DMS153 treated with DMSO at 0.1 percent for 48 hours (cell line): ENCODE measurements at regions not wholly inside any gene's neighbourhood (a gene's known extent, or its start where the extent isn't known, plus 50 kb on each side); places are given as distances from the start of the nearest gene placed in this dataset.
A peak's percentile ranks its signal among the peaks of the same experiment; 100 is the strongest.

Source experiments
- DNase-seq: peaks from one replicate; lab custom pipeline; 2025; ENCODE audit not compliant: unreplicated experiment; lab: John Stamatoyannopoulos, UW

DNA sequence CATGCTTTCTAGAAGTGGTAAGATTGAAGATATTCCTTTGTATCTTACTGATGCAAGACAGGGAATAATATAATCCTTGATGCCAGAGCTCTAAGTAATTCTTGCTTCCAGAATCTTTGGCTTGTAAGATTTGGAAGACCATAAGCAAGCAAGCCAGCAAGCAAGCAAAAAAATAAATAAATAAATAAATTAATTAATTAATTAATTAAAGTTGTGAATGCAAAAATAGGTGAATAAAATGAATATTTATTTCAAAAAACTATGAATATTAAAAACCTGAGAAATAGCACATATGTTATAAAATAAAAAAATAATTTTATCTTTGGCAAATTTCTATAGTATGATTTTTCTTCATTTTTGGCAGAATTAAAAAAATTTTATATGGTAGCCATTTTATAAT, 750.2 kb upstream of the ARRDC4 start:
- DNase-seq, result no peak

- DNase-seq, result no peak
These were observed 744.9 kb upstream of the ARRDC4 start for GRCh38 chr15:97215629-97216028.

- no peak for DNase-seq
These were observed 736.3 kb upstream of the ARRDC4 start for GRCh38 chr15:97224191-97224641.

DNA sequence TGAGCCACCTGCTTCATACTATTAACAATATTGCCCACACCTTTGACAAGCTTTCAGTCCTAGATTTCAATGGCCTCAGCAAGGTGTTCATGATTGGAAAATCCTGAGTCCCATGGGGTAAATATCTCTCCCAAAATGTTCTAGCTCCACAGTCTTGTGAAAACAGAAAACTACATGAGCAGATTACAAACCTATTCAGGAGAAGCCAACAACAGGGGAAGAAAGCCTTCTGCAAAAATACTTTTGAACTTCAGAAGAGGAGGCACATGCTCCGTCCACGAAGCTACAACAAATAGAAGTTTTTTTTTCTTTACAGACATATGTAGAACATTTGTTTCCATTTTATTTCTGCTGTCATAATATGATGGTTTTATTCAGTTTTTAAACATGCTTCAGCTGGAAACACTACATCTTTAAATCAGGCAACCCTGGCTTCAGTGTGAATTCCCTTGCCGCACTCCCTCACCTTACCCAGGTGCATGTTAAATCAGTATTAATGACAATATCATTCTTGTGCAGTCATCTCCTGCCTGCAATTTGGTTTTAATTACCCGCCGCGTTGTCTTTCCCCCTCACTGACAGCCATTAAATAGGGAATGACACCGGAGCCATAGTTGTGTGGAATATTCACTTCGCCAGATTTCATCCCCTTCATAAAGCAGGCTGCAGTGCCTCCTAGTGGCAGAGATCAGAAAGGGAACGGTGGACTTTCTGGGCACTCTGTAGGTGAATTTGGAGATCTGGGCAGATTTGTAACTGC, 725.5 kb upstream of the ARRDC4 start:
- DNase-seq, result peak; percentile 1

DNA sequence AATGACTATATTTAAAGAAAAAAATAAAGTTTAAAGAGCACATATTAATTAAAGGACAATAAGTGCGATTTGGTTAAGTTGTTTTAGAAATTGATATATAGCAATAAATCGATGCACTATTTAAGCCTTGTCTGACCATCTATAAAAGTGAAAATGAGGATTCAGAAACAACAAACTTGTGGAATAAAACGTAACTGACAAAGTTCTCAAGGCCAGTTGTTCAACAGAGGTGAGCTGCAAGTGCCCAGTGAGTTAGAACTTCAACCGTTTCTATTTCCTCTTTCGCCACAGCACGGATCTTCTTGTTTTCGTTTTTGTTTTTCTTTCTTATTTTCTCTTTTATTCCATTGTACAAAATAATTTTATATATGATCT, 724.9 kb upstream of the ARRDC4 start:
- DNase-seq, result no peak

DNA sequence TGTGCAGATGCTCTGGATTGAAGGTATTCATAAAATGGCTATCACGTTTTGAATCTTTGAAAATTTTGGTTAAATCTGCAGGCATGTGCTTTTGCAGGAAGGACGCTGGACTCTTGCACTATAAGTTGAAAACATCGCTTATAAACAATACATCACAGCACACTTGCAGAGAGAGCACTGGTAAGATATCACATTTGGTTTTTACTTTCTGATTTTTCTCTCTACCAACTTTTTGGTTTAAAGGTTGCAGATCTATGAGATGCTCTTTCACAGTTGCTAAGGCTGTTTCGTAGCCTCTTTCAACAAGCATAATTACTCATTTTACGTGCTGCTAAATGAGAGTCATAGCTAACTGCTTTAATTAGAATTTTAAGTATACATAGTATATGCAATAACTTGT, 724.4 kb upstream of the ARRDC4 start:
- no peak for DNase-seq

DNA sequence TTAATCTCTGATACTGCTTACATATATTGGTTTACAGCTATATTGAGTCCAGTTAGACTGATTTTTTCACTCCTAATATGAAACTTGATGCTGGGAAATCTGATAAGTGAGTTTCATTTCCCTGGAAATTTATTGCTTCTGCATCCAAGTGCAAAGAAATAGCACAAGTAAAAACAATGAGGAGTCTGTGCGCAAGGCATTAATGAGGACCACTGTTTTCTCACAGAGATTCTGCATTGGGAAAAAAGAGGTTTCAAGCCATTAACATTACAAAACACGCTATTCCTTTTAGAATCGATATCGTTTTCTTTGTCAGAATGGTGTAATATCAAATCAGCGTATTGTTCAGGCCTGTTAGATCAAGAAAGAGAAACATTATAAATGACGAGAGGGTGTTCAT, 723.3 kb upstream of the ARRDC4 start:
- DNase-seq, result no peak

DNA sequence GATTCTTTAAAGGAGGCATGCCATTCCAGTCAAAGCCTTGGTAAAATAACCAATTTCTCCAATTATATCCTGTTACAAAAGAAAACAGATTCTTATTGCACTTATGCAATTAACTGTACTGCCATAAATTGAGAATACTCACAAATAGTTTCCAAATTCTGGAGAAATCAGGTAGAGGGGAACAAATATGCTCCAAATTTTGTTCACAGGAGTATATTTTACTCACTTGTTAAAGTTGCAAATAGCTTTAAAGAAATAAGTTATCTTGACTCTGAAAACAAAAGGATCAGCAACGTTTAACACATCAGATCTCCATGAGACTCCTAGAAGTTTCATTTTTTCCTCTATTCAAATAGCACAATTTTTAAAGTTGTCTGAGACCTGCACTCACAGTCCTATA, 712.1 kb upstream of the ARRDC4 start:
- no peak for DNase-seq

DNA sequence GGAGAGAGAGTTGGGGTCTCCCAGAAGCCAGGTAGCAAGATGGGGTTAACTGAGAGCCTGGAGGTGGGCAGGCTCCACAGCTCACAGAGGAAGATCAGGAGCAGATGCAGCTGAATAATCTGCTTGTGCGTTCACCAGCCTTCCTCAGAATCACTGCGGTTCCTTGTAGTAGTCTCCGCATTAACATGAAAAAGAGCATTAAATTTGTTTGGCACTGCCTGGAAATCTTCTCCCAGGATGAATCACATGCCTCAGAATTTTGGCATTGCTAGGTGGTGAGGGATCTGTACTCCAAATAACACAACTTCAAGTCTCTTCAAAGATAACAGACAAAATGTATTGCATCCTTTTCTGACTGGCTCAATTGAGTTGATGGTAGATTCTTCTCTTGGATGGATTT, 700.6 kb upstream of the ARRDC4 start:
- no peak for DNase-seq

- DNase-seq, result no peak
These were observed 659.3 kb upstream of the ARRDC4 start for GRCh38 chr15:97301166-97301565.

DNA sequence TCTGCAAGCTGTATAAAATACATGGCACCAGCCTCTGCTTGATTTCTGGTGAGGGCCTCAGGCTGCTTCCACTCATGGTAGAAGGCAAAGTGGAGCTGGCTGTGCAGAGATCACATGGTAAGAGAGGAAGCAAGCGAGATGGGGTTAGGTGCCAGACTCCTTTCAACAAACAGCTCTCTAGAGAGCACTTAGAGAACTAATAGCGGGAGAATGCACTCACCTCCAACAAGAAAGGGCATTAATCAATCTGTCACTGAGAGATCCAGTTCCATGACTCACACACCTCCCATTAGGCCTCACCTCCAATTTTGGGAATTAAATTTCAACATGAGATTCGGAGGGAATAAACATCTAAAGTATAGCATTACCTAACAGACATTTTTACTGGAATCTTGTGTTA, 644.1 kb upstream of the ARRDC4 start:
- DNase-seq, result no peak

DNA sequence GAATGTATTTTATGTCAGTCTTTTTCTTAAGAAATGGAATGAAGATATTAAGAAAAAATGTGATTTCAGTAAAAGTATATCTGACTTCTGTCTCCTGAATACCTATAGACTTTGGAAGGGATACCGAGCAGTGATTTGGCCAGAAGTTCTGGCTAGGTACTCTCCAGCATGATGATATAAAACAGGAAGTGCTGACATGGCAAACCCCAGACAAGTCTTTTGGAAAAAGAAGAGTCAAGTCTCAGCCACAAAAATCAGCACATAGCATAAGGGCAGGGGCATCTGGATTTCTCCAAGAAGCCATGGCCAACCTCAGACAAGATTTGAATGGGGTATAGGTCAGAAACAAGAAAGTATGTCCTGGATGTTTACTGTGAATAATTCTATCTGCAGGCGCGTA, 643.3 kb upstream of the ARRDC4 start:
- DNase-seq, result no peak

GRCh38 chr15:97319291-97319690, 641.2 kb upstream of the ARRDC4 start:
- DNase-seq, result no peak

DNA sequence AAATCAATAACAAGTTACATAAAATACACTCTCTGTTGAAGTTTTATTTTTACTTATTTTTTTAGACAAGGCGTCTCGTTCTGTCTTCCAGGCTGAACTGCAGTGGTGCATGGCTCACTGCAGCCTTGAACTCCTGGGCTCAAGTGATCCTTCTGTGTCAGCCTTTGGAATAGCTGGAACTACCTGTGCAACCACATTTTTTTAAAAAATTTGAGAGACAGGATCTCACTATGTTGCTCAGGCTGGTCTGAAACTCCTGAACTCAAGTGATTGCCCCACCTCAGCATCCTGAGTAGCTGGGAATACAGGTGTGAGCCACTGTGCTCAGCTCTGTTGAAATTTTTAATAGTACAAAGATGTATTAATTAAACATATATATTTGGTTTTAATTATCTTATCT, 614.3 kb upstream of the ARRDC4 start:
- no peak for DNase-seq

DNA sequence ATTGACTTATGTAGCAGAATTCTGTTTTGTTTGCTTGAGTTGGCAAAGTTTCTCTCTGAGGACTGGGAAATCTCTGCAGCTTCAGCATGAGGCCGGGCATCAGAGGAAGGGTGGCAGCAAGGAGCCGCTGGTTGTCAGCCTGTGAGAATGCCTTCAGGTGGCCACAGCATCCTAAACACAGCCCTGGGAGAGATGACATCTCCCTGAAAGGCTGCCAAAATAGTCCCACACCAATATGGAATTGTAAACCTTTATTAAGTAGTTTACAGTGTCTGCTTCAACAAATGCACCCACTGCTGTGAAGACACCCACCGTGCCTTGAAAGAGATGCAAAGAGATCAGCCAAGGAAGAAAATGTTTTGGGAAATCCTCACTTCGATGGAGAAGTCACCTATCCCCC, 609.7 kb upstream of the ARRDC4 start:
- DNase-seq, result no peak

DNA sequence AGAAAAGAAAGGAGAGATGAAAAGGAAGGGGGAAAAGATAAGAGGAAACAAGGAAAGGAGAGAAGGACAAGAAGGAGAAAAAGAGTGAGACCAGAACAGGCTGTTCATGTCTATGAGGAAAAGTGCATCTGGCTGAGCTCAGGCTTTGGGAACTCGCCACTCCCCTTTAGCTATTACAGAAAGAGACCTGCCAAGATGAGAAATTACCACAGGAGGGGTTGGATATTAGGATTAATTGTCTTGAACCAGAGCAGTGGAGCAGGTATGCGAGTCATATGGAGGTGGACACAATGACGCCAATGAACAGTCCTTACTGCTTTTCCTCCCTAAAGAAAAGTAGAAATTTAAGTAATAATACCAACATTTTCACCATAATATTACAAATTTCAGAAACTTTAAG, 577.0 kb upstream of the ARRDC4 start:
- no peak for DNase-seq

DNA sequence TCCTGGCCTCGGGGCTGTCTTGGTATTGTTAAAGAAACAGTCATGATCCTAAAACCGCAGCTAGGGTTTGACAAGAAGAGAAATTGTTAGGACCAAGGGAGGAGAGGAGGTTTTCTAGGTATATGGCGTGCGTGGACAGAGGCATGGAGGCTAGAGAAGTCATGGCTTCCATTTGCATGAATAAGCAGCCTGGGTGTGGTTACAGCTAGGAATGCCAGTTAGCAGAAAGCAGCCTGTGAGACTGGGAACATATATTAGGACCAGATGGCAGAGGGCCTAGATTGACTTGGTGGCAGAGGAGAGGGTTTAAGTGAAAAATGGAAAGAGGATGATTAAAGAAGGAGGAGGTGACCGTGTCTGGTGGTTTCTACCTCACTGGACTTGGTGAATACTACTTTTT, 573.6 kb upstream of the ARRDC4 start:
- no peak for DNase-seq

DNA sequence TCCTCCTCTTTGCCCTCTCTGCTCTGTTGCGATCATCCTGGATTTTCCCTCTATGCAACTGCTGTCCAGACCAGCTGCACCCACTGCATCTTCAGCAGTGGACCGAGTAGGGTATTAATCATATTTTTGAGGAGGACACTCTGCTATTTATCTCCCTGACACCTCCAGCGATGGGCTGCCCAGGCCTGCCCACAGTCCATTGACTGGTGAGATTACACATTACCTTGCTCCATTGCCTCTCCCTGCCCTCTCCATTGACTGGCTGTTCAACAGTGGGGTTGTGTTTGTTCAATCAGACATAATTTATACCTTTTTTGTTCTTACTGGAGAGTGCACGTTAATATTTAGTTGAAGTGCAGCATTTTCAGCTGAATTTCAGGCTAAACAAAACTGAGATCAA, 559.3 kb upstream of the ARRDC4 start:
- no peak for DNase-seq

- DNase-seq, result no peak
These were observed 558.5 kb upstream of the ARRDC4 start for GRCh38 chr15:97401970-97402369.

DNA sequence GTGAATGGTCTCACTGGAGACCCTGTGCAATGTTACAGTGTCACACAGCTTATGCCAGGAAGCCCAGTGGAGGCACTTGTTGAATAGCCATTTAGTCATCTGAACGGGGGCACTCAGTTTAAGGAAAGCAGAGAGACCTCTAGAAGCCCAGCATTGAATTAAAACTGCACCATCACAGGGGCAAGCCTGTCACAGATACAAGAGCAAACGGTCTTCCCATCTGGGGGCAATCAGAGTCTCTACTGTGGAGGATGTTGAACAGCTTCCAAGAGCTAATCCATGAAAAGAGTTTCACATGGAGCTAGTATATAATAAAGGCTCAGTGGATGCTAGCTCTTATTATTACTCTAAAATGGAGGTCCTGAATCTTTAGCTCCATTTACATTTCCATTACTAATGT, 553.7 kb upstream of the ARRDC4 start:
- no peak for DNase-seq

DNA sequence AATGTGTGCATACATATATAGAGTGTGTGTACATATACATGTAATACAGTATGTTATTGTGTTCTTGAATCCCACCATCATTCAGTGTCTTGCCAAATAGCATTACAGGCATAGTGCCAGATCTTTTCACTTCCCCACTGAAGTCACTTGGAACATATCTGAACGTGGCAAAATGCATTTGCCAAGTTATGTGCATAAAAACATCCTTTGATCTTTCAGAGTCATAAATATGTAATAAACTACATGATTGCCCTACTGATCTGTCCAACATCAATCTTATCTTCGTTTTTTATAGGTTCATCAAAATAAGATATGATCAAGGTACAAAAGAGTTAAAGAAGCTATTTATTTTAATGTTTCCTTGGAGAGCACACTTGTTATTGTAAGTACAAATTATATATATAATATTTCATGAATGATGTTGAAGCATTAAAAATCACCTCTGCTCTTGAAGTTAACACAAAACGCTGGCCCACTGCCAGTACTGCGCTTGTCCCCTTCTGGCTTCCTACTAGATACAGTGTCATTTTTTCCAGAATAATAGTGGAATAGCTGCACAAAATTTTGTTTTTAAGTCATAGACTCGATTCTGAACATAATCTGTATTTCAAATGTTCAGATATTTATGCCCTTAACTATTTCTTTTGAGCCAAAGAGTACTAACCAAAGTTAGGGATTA, 549.5 kb upstream of the ARRDC4 start:
- DNase-seq, result no peak

GRCh38 chr15:97420130-97420529, 540.4 kb upstream of the ARRDC4 start:
- DNase-seq, result no peak

GRCh38 chr15:97425596-97425995, 534.9 kb upstream of the ARRDC4 start:
- DNase-seq, result peak; percentile 30
